Stomach (tissue), 8 donors: ENCODE measurements at regions not wholly inside any gene's neighbourhood (a gene's known extent, or its start where the extent isn't known, plus 50 kb on each side); places are given as distances from the start of the nearest gene placed in this dataset.
A peak's percentile ranks its signal among the peaks of the same experiment; 100 is the strongest.
"Not testable (repeated sequence)": the region's sequence is repeated elsewhere in the genome, so short reads cannot be mapped to it uniquely, and the experiment has no call there.

Experiments used
- DNase-seq, 2 donors: peaks; one replicate each; pipeline versions ENCODE4 v3.0.0 to v3.0.0-alpha.2; 2013 to 2019
- H3K27ac ChIP-seq, 5 donors: fragments of 200-600 bp in 4 of 5; sonication (generic) in 4 of 5; one replicate each; pipeline ENCODE4 v1.5.1; 2013 to 2019; ENCODE audit warnings: mild to moderate bottlenecking in 1 of 5, moderate library complexity in 1 of 5
- H3K27me3 ChIP-seq, 3 donors: fragments of 200-600 bp; sonication (generic); one replicate each; pipeline ENCODE4 v1.5.1; 2017 to 2019; ENCODE audit warnings: mixed run types in 1 of 3
- H3K36me3 ChIP-seq, 4 donors: fragments of 200-600 bp; sonication (generic); 1 replicate in 3 of 4; 2 replicates in 1 of 4; pipeline ENCODE4 v1.5.1; 2016 to 2019
- H3K4me1 ChIP-seq, 4 donors: fragments of 200-600 bp; sonication (generic); one replicate each; pipeline ENCODE4 v1.5.1; 2016 to 2019
- H3K4me3 ChIP-seq, 4 donors: fragments of 200-600 bp; sonication (generic) in 3 of 4; one replicate each; pipeline ENCODE4 v1.5.1; 2016 to 2019; ENCODE audit warnings: mild to moderate bottlenecking in 1 of 4
- H3K9me3 ChIP-seq, 4 donors: fragments of 200-600 bp; sonication (generic); one replicate each; pipeline ENCODE4 v1.5.1; 2016 to 2019
- EP300 ChIP-seq: sonication (generic); formaldehyde crosslinking; IDR thresholded peaks from one replicate; pipeline ENCODE4 v1.6.1; 2017; ENCODE audit warnings: antibody characterized with exemption
- POLR2A ChIP-seq, 4 donors: fragments of 450-650 bp; IDR thresholded peaks; one replicate each; pipeline ENCODE4 v1.6.1; 2016; ENCODE audit warnings: antibody characterized with exemption in 4 of 4, control low read depth in 2 of 4, mild to moderate bottlenecking in 1 of 4, moderate library complexity in 1 of 4
- POLR2AphosphoS5 ChIP-seq, 3 donors: sonication (generic); formaldehyde crosslinking; IDR thresholded peaks; one replicate each; pipeline ENCODE4 v1.6.1; 2016; ENCODE audit warnings: antibody characterized with exemption in 3 of 3
- WGBS, 5 donors: extraction: QIAGEN DNeasy Blood & Tissue Kit in 3 of 5; methylation state at CpG; one replicate each; pipeline versions ENCODE4 v1.1.5 to v1.1.7; 2013 to 2018; 5-methylcytosine and 5-hydroxymethylcytosine counted together
- intact Hi-C: fragments of 100-400 bp; cut with DNase I; formaldehyde crosslinking; loops from one replicate; pipeline ENCODE4 v1.15.1; 2023; ENCODE audit warnings: low total_unique reads
- TF ChIP-seq, protein P1 (sequence below), 7 experiments: fragments of 450-650 bp in 4 of 7; fragments of 200-600 bp in 3 of 7; sonication (generic) in 3 of 7; IDR thresholded peaks; one replicate each; pipeline ENCODE4 v1.5.1; 2016 to 2019; ENCODE audit warnings: antibody characterized with exemption in 7 of 7, control low read depth in 2 of 7, mild to moderate bottlenecking in 1 of 7
- donor health status: healthy with polysubstance abuse.
- donor health status: Bipolar disorder and iron deficiency.
- donor health status: healthy.

- WGBS, 5 donors: 91 to 97% (median 94%) methylated on average over 3 of the region's 3 CpGs
- intact Hi-C loops, DNase-seq, H3K27me3 ChIP-seq, H3K36me3 ChIP-seq, H3K9me3 ChIP-seq, H3K4me1 ChIP-seq, H3K4me3 ChIP-seq, H3K27ac ChIP-seq: not testable (repeated sequence)
Observed at GRCh38 chr12:116327992-116328391, 50.5 kb upstream of the MED13L start.

GRCh38 chr12:116331876-116332275 lies 54.4 kb upstream of the MED13L start:
- intact Hi-C loops: no loop called here
- no peak overlapping the region for H3K27ac ChIP-seq
- H3K27me3 ChIP-seq: no peaks in the 10 kb centered on the region
- DNase-seq: no peak
- TF ChIP-seq, protein P1, sequence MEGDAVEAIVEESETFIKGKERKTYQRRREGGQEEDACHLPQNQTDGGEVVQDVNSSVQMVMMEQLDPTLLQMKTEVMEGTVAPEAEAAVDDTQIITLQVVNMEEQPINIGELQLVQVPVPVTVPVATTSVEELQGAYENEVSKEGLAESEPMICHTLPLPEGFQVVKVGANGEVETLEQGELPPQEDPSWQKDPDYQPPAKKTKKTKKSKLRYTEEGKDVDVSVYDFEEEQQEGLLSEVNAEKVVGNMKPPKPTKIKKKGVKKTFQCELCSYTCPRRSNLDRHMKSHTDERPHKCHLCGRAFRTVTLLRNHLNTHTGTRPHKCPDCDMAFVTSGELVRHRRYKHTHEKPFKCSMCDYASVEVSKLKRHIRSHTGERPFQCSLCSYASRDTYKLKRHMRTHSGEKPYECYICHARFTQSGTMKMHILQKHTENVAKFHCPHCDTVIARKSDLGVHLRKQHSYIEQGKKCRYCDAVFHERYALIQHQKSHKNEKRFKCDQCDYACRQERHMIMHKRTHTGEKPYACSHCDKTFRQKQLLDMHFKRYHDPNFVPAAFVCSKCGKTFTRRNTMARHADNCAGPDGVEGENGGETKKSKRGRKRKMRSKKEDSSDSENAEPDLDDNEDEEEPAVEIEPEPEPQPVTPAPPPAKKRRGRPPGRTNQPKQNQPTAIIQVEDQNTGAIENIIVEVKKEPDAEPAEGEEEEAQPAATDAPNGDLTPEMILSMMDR (IDR thresholded peaks at IDR 0.05): no peak
- TF ChIP-seq POLR2AphosphoS5 (IDR thresholded peaks at IDR 0.05) (no peak), EP300 (no peak), POLR2A (IDR thresholded peaks at IDR 0.05) (no peak)
- no peaks in the 10 kb centered on the region for H3K36me3 ChIP-seq
- no peaks in the 10 kb centered on the region for H3K4me1 ChIP-seq
- WGBS, 5 donors: 93 to 100% (median 95%) methylated on average over 2 of the region's 2 CpGs
- H3K9me3 ChIP-seq: no peaks in the 10 kb centered on the region
- no peak overlapping the region for H3K4me3 ChIP-seq

DNA sequence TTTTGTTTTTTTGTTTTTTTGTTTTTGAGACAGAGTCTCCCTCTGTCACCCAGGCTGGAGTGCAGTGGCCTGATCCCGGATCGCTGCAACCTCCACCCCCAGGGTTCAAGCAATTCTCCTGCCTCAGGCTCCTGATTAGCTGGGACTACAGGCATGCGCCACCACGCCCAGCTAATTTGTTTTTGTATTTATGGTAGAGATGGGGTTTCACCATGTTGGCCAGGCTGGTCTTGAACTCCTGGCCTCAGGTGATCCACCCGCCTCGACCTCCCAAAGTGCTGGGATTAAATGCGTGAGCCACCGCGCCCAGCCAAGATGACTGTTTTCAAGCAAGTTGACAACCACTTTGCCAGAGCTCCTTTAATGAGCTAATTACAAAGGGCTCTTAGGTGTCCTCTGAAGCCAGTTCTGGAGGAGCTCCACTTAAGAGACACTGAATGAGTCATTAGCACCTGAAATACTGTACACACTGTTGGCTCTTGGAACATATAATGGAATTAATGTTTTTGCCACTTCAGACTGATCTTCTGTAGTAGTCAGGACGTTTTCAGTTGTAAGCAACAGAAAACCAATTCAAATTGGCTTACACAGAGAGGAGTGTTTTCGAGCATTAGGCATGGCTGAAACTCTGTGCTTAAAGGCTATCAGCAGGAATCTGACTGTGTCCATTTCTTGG lies 55.4 kb upstream of the MED13L start:
- DNase-seq: no peak
- TF ChIP-seq POLR2A (IDR thresholded peaks at IDR 0.05): no peak
- TF ChIP-seq, protein P1 (IDR thresholded peaks at IDR 0.05): no peak
- no peak for TF ChIP-seq EP300
- TF ChIP-seq POLR2AphosphoS5 (IDR thresholded peaks at IDR 0.05): no peak

DNA sequence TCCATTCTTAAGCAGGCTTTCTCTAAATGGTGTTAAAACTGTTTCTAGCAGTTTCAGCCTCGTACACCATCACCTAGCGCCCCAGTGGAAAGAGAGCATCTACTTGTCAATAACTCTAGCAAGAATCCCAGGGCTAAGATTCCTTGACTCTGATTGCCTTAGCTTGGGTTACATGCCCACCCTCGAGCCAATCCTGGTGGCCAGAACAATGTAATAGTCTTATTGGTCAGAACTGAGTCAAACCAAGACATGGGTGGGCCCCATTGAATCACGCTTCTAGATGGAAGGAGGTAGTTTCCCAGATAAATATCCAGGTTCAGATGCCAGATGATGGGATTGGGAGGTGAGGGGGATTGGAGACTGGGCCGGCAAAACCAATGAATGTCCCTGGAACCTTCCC lies 55.9 kb upstream of the MED13L start:
- H3K9me3 ChIP-seq: no peaks in the 10 kb centered on the region
- H3K27ac ChIP-seq: no peak overlapping the region
- WGBS, 5 donors: 84 to 93% (median 88%) methylated on average over 5 of the region's 5 CpGs
- TF ChIP-seq EP300 (no peak), POLR2A (IDR thresholded peaks at IDR 0.05) (no peak), POLR2AphosphoS5 (IDR thresholded peaks at IDR 0.05) (no peak)
- TF ChIP-seq, protein P1 (IDR thresholded peaks at IDR 0.05): no peak
- H3K36me3 ChIP-seq: no peaks in the 10 kb centered on the region
- H3K4me3 ChIP-seq: no peak overlapping the region
- H3K27me3 ChIP-seq: no peaks in the 10 kb centered on the region
- intact Hi-C loops: no loop called here
- no peak for DNase-seq
- H3K4me1 ChIP-seq: no peaks in the 10 kb centered on the region

More for the DNA sequence above, 55.4 kb upstream of the MED13L start:
- Histone ChIP-seq H3K4me1 (no peaks in the 10 kb centered on the region), H3K4me3 (no peak overlapping the region), H3K27me3 (no peaks in the 10 kb centered on the region), H3K9me3 (no peaks in the 10 kb centered on the region), H3K36me3 (no peaks in the 10 kb centered on the region), H3K27ac (no peak overlapping the region)
- intact Hi-C loops: no loop called here
- 87 to 95% (median 90%) methylated on average over 11 of the region's 11 CpGs for WGBS, 5 donors

GRCh38 chr12:116336542-116337065 lies 59.1 kb upstream of the MED13L start:
- H3K4me1 ChIP-seq: no peaks in the 10 kb centered on the region
- H3K9me3 ChIP-seq: no peaks in the 10 kb centered on the region
- WGBS, 5 donors: 69 to 76% (median 70%) methylated on average over 11 of the region's 11 CpGs
- DNase-seq: peak; percentile 31 to 69
- TF ChIP-seq POLR2A (IDR thresholded peaks at IDR 0.05) (no peak), EP300 (no peak), POLR2AphosphoS5 (IDR thresholded peaks at IDR 0.05) (no peak)
- TF ChIP-seq, protein P1 (IDR thresholded peaks at IDR 0.05): no peak
- intact Hi-C loops: no loop called here
- H3K36me3 ChIP-seq: no peaks in the 10 kb centered on the region
- no peak overlapping the region for H3K4me3 ChIP-seq
- H3K27ac ChIP-seq: no peak overlapping the region
- H3K27me3 ChIP-seq: no peaks in the 10 kb centered on the region
